Fibroblast of skin of left biceps (primary cell): ENCODE measurements at regions not wholly inside any gene's neighbourhood (a gene's known extent, or its start where the extent isn't known, plus 50 kb on each side); places are given as distances from the start of the nearest gene placed in this dataset.
"Not testable (repeated sequence)": the region's sequence is repeated elsewhere in the genome, so short reads cannot be mapped to it uniquely, and the experiment has no call there.

Experiments used
- DNase-seq, 2 experiments: peaks; one replicate each; pipeline ENCODE4 v3.0.0-alpha.2; 2013; ENCODE audit warnings: low read depth in 2 of 2

- DNase-seq: no peak
Observed at GRCh38 chr9:90455316-90455715, 187.3 kb downstream of the DIRAS2 start.

- DNase-seq: no peak
Observed at GRCh38 chr9:90457386-90458190, 185.0 kb downstream of the DIRAS2 start.

GRCh38 chr9:90458485-90458884 lies 184.1 kb downstream of the DIRAS2 start:
- DNase-seq: no peak

DNA sequence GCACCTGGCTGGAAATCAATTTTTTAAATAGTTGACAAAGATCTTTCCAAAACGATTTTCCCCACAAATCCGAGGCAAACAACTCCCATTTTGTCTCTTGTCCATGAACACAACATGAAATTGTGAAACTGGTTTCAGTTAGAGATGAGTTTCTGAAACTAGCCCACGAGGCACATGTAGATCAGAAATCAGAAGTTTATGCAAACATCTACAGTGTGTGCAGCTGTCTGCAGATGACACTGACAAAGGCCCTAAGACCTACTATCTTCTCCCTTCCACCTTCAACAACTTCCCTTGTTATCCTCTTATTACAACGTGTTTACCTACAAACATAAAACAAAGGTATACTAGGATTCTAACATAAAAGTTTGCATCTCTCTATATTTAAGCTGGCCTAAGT lies 183.3 kb downstream of the DIRAS2 start:
- DNase-seq: no peak

GRCh38 chr9:90460220-90460619 lies 182.4 kb downstream of the DIRAS2 start:
- DNase-seq: no peak

DNA sequence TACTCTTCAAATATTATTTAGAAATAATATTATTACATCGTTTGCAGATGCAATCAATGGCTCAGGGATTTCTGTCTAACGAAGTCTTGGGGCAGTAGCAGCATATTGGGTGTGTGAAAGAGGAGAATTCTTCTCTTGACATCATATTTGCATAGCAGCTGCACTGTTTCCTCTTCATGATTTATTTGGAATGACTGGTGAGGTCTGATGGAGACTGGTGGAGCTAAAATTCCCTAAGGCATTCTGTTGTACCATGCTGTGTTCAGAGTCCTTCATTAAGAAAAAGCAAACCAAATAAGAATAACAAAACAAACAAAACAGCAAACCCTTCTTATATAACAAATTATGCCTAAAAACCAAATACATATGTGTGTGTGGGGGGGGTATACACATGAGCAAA lies 177.6 kb downstream of the DIRAS2 start:
- no peak for DNase-seq

DNA sequence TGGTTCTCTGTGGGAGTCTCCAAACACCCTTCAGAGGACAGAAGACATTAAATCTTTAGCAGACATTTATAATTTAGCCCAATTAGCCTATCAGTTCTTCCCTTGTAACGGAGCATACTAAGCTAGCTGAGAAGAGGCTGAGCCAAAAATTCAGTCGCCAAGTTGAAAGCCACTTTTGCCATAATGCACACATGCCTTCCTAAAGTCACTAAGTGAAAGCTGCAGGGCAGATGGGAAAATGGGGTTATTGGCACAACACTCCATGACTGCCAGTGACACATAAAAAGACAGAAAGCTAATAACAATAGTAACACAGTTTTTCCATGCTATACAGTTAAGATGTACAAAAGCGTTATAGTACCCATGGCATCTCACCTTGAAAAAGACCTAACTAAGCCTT lies 176.2 kb downstream of the DIRAS2 start:
- no peak for DNase-seq

DNA sequence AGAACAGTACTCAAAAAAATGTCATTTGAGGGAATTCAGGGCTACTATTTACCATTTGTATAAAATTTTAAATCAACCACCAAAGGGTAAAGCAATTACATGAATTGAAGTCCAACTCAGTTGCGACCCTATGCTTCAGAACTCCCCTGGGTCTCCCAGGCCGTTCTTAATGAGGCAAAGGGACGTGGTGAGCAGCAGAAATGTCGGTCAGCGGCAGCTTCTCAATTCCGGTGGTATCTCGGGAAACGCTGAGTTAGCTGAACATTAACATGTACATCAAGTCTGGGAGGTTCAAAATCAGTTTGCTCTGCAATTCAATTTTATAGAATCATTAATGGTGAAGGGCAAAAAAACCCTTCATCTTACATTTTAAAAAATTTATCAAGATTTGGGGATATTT lies 173.2 kb downstream of the DIRAS2 start:
- DNase-seq: no peak

DNA sequence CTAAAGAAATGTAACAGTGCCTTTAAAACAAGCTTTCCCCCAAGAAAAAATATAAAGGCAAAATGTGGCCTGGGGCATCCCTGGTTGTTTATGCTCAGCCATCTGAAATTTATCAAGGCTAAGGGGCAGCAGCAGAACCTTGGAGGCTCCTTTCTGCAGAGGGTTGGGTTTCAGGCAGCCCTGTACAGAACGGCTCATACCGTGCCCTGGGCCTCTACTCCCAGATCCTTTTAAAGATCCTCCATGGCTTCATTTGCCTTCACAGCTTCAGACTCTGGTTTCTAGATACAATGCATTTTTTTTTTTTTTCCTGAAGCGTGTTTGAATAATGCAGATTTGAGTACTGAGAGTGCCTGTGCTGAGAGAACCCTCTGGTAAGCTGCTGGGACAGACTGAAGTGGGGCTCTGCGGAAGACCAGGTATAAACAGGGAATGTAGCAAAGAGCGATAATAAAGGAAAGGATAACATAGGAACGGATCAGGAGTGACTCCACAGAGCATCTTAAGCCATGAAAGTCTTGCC lies 172.7 kb downstream of the DIRAS2 start:
- DNase-seq: no peak

DNA sequence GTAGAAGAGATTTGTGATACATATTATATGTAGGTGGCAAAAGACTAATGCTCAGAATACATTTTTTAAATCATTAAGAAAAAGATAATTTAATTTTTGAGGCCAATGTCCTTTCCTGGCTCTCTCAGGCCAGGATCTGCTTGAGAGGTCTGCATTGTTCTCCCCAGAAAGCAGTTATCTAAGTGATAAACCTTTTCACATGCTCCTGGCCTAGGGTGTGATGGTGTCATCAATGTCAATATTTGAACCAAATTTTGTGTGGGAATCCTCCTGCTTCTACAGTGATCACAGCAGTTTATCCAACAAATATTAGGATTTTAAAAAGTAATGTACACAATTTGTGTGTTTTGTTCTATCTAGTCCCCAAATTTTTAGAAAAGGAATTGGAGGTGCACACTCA lies 166.6 kb downstream of the DIRAS2 start:
- no peak for DNase-seq

DNA sequence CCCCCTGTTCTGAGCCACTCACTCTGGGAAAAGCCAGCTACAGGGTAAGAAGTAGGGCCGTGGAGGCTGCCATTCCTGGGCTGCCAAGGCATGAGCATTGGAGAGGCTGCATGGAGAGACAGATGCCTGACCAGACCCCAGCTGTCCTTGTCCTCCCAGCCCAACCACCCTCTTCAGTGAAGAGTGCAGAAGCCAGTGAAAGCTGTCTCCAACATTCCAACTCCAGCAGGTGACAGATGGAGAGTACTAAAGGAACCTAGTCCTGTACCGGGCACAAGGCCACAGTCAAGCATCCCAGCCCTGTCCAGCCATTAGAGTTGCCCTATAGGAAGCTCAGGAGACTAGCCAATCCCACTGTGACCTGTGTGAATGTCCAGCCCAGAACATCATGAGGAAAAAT lies 165.1 kb downstream of the DIRAS2 start:
- DNase-seq: no peak

GRCh38 chr9:90478821-90479220 lies 163.8 kb downstream of the DIRAS2 start:
- DNase-seq: no peak

GRCh38 chr9:90485028-90485427 lies 157.6 kb downstream of the DIRAS2 start:
- DNase-seq: no peak

DNA sequence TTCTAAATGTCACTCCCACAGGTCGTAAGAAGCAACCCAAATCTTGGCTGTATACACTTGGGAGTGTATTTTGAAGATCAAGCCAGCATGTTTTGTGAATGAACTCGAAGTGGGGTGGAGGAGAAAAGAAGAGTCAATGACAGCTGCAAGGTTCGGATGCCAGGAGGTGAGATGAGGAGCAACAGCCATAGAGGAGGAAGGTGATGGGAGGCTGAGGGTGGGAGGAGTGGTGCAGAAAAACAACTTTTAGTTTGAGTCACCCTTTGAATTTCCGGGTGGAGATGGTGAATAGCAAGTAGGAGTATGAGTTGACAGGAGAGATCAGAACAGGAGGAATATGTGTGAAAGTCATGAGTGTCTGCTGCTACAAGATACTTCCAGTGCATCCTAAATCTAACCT lies 153.6 kb downstream of the DIRAS2 start:
- no peak for DNase-seq

DNA sequence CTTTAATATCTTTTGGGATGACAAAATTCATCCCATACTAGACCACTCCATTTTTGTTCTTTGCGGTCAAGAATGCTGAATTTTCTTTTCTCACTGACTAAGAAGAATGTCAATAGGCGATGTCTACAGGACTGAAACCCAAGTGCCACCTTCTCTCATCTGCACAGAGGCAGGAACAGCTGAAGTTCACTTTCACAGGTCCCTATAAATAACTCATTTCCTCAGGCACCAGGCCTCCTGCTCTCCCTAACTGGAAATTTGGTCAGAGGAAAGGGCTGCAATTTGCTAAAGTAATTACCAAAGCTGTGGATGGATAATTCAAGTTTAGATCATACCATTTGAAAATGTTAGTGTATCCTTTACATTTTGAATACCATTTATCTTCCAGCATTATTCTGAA lies 142.9 kb downstream of the DIRAS2 start:
- no peak for DNase-seq

DNA sequence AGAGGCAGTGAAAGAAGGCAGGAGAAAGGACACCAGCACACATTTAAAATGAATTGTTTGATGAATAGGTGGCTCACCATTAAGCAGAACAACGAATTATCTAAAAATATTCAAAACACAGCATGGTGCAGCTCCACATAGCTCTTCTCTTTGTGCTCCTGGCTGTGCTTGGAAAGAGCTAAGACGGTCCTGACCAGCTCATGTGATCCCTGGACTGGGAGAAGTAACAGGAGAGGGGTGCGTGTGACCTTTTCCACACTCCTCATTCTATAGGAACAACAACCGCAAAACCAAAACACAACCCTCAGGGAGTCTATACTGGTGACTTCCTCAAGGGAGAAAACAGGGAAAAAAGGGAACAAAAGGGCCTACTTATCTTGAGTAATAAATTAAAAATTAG lies 140.5 kb downstream of the DIRAS2 start:
- DNase-seq: no peak

DNA sequence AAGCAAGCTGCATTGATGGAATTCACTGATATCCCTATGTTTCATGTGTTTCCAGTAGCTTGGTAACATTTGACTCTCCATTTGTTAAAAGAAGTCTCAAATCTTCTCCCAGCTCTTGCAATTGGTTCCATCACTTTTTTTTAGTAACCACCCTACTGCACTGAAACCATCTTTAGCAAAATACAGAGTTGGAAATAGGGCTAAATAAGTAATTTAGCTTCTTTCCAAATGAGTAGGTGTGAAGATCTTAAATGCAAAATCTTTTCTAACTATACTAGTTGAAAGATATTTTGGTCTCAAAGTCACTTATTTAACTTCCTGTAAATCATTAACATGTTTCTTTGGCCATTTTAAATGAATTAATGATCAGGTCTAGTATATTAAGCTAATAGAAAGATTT lies 138.1 kb downstream of the DIRAS2 start:
- DNase-seq: no peak

DNA sequence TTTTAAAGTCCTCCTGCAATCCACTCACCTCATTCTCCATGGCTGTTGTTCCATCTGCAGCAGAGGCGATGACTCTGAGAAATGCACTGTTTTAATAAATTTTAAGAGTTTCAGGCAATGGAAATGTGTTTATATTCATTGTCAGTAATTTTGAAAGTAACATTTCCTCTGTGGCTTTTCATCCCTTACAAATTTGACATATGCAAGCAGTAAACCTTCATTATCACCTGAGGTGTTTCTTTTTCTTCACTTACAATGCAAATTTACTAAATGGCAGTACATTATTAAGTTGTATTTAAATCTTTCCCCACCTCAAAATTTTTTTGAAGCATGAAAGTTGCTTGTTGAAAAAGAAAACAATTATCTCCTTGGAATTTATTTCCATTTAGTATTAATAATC lies 136.9 kb downstream of the DIRAS2 start:
- DNase-seq: no peak

DNA sequence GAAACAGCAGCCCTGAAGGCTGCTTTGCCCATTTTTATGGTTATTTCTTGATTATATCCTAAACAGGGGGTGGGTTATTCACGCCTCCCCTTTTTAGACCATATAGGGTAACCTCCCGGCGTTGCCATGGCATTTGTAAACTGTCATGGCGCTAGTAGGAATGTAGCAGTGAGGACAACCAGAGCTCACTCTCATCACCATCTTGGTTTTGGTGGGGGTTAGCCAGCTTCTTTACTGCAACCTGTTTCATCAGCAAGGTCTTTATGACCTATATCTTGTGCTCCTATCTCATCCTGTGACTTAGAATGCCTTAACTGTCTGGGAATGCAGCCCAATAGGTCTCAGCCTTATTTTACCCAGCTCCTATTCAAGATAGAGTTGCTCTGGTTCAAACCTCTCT lies 136.2 kb downstream of the DIRAS2 start:
- not testable (repeated sequence) for DNase-seq

- no peak for DNase-seq
Observed at GRCh38 chr9:90507621-90508020, 135.0 kb downstream of the DIRAS2 start.

DNA sequence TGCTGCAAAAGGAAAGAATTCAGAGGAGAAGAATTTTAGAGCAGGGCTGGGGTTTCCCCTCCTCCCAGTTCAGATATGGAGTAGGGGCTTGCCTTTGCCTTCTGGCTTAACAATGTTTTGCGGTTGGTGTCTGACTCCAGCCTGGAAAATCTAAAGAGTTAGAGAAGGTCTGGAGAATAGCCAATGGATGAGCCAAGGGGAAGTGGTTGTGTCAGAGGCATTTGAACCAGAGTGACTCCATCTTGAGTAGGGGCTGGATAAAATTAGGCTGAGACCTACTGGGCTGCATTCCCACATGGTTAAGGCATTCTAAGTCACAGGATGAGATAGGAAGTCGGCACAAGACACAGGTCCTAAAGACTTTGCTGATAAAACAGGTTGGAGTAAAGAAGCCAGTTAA lies 133.7 kb downstream of the DIRAS2 start:
- peak; percentile 13 to 24 for DNase-seq

DNA sequence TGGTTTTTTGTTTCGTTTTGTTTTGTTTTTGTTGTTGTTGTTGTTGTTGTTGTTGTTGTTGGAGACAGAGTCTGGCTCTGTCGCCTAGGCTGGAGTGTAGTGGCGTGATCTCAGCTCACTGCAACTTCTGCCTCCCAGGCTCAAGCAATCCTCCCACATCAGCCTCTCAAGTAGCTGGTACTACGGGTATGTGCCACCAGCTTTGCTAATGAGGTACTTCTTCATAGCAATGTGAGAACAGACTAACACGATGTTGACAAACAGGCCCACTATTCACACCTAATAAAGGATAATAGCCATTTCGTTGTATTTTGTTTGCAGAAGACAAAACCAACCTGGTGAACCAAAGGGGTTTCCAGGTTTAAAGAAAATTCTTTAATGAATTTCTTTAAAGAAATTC lies 130.9 kb downstream of the DIRAS2 start:
- DNase-seq: no peak

- no peak for DNase-seq
Observed at GRCh38 chr9:90514877-90515276, 127.7 kb downstream of the DIRAS2 start.

- no peak for DNase-seq
Observed at GRCh38 chr9:90515510-90515909, 127.1 kb downstream of the DIRAS2 start.
